HG03066 (cell line): ENCODE measurements at regions not wholly inside any gene's neighbourhood (a gene's known extent, or its start where the extent isn't known, plus 50 kb on each side); places are given as distances from the start of the nearest gene placed in this dataset.
"Not testable (repeated sequence)": the region's sequence is repeated elsewhere in the genome, so short reads cannot be mapped to it uniquely, and the experiment has no call there.

Experiments
- ATAC-seq: cut with Tn5 transposase; IDR thresholded peaks from one replicate; pipeline ENCODE4 v1.9.1; 2021; ENCODE audit warnings: low read depth; ENCODE audit not compliant: unreplicated experiment

DNA sequence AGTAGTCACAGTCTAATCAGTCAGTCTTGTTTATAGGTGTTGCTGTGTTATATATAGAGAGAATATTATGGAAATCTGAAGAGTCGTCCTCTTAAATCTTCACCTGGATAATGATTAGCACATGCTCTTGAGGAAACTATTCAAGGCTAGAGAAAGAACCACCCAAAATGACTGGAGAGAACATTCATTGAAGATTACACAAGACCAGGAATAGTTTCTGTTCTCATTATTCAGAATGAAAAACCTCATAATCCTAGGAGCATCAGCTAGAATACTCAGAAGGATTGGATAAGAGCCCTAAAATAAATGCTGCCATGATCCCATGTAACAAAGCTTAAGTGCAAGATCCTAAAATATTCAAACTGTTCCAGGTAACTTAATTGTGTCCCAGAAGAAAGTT, 278.2 kb upstream of the PREP start:
- ATAC-seq: no peak

DNA sequence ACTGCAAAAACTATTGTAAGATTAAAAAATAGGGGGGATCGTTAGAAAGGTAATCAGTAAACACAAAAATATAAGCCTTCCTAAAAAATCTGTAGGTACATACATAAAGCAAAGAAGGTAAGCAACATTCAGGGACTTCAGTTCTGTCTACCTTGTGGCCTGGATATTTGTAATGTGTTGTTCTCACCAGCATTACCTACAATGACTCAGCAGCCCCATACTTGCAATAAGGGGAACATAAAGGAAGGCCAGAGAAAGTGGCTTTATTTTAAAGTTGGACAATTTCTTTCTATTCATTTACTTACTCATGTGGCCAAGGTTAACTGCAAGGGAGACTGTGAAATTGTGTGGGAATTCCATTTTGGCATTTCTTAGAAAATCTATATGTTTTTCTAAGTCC, 277.2 kb upstream of the PREP start:
- ATAC-seq: no peak

DNA sequence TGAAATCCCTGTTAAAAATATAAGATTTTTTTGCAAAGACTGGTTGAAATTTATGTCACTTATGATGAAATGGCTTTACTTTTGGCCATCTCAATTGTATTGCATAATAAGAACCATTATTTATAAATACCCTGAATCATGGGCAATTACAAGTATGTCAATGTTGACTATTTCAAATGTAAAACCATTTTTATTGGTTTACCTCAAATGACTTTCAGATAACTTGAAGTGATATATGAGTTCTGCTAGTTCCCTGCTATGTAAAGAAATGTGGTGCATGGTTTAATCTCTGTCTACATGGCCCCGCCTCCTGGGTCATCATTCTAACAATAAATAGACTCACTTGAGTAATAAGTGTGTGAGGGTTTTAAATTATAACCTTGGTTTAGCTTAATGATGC, 275.6 kb upstream of the PREP start:
- no peak for ATAC-seq

DNA sequence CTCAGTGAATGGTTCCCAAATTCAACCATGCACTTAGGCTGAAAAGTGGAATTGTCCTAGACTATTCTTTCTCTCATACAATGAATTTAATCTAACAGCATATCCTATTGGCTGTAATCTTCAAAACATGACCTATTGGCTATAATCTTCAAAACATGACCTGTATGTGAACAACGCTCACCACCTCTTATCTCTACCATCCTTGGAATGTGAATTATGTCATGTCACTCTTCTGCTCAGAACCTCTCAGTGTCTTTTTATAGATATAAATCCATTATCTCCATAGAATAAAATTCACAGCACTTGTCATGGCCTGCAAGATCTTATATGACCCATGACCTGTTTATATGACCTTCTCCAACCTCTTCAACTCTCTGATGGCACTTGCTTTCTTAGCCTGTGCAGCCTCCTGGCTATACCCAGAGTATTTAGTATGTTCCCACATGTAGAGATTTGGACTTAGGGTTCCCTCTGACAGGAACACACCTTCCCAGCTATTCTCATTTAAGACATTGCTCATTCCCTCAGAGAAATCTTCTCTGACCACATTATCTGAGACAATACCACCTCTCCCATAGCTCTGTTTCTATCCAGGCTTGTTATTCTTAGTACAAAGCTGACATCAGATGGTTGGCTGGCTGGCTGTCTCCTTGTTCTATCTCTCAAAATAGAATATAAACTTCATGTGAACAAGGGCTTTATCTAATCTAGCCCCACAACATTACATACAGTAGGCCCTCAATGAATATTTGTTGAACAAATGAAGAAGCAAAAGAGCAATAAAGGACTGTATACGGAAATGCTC, 275.0 kb upstream of the PREP start:
- ATAC-seq: no peak

DNA sequence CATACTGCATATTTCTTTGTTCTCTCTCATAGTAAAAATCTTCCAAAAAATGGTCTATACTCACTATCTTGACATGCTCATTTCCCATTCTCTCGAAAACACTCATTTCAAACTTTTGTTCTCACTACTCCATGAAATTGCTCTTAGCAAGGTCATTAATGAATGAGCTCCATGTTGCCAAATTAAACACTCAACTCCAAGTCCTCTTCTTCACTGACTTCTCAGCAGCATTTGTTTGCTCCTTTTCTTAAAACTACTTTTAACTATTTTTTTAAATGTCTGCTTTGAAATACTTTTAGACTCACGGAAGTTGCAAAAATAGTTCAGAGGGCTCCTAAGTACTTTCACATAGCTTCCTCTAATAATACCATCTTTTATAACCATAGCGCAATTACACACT, 274.0 kb upstream of the PREP start:
- no peak for ATAC-seq

DNA sequence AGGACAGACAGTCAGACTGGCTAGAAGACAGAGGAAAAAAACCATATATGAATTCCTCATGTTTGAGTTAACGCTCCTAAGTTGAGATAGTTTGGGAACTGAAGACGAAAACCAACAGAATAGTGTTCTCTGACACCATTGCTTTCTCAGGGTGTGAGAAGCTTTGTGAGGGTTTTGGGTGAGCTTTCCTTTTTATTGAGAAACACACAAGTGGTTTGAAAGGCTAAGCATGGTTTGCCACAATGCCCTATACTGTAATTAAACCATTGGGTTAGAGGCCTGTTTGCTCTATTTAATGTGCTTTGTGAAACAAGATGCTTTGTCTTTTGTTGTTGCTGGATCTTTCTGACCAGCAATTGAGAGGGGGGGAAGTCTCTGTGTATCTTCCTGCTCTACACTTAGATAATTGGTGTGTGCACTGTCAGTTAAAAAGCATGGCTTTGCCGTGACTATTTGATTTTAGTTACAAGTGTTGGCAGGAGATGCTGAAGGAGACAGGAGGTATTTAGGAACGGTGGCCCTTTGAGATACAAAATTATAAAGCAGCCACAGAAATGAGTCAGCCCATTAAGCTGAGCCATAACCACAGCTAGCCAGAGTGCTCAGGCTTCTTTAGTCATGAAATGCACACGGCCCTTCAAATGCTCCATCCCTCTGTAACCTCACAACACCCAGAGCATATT, 273.0 kb upstream of the PREP start:
- no peak for ATAC-seq

DNA sequence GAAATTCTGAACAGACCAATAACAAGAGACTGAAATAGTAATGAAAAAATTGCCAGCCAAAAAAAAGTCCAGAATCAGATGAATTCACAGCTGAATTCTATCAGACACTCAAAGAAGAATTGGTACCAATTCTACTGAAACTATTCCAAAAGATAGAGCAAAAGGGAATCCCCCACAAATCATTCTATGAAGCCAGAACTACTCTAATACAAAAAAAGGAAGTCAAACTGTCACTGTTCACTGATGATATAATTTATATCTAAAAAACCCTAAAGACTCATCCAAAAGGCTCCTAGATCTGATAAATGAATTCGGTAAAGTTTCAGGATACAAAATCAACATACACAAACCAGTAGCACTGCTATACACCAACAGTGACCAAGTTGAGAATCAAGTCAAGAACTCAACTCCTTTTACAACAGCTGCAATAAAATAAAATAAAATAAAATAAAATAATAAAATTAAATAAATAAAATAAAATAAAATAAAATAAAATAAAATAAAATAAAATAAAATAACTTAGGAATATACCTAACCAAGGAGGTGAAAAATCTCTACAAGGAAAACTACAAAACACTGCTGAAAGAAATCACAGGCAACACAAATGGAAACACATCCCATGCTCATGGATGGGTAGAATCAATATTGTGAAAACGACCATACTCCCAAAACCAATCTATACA, 270.1 kb upstream of the PREP start:
- not testable (repeated sequence) for ATAC-seq

DNA sequence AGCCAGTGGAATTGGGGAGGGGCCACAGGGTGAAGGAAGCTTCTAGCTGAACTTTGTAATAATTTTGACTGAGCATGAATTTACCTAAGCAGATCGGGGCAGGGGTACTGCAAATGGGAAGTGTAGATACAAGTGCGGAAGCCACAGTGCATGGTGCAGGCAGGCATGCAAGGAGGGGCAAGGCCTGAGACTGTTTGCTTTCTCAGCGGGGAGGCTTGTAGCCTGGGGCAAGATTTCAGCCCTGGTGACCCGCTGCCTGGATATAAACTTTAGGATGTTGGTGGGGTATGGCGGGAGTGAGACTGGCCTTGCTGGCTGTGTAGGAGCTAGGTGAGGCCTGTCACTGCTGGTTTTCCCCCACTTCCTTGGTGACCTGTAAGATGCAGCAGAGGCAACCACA, 266.4 kb upstream of the PREP start:
- no peak for ATAC-seq

DNA sequence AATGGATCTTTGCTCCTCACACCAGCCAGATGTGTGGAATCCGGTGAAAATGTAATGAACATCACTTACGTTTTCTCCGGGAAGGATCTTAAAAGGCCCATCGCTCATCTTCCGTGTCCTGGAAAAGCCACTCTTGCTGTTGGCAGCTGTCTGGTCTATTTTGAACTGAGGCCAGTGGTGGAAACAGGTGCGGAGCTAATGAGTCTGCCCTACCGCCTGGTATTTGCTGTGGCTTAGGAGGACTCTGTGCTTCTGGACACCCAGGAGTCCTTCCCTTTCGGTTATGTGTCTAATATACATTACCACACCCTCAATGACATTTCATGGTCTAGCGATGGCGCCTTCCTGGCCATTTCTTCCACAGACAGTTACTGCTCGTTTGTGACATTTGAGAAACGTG, 264.2 kb upstream of the PREP start:
- no peak for ATAC-seq

DNA sequence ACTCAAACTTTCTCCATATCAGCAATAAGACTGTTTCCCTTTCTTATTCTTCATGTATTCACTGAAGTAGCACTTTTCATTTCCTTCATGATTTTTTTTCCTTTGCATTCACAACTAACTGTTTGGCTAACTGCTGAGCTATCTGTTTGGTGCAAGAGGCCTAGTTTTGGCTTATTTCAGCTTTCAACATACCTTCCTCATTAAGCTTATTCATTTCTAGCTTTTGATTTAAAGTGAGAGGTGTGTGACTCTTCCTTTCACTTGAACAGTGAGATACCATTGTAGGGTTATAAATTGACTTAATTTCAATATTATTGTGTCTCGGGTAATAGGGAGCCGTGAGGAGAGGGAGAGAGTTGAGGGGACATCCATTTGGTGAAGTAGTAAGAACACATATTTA, 262.0 kb upstream of the PREP start:
- ATAC-seq: no peak

DNA sequence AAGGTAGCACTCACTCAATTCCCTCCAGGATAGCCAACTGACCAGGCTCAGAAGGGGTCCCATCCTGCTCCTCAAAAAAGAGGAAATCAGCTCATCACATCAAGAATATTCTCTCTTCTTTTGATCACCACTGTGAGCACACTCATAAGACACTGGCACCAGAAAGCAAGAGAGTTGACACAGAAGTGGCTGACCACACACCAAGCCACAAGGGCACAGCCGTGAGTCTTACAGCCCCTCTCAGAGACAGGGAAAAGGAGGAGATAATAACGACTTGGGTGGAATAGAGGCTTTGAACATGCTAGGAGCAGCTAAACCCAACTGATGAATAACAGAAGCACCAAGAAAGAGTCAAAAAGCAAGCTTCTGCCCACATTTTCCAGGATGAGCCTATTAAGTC, 249.1 kb upstream of the PREP start:
- ATAC-seq: no peak

DNA sequence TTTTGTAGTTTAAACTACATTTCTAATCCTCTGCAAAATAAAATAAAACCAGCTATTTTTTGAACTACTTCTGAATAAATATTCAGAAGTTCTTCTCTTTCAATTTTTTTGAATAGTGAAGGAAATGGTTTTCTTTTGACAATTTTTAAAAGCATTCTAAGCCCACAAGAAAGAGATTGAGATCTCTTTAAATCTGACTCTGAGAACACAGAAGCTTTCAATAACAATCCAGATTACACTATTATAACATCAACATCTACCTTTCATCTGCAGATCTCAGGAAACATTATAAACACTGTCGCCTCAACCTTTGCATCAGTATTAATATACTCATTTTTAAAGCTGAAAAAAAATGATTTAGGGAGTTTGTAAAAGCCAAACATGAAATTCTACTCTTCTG, 247.5 kb upstream of the PREP start:
- no peak for ATAC-seq

DNA sequence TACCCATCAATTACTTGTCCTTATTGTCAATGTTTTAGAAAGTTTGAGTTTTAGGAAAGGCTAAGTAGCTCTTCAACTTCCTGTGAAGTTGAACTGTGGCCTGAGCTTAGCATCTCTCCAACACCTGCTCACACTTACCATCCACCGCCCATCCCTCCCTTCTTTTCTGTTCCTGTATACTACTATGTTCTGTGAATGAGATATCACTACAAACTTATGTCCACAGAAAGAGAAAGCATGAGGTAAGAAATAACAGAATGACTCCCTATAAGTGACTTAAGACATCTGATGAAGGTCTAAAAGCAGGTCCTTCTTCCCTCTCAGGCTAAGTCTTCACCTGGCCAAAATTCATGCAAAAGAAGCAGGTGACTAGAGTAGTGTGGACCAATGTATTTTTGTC, 246.3 kb upstream of the PREP start:
- no peak for ATAC-seq

DNA sequence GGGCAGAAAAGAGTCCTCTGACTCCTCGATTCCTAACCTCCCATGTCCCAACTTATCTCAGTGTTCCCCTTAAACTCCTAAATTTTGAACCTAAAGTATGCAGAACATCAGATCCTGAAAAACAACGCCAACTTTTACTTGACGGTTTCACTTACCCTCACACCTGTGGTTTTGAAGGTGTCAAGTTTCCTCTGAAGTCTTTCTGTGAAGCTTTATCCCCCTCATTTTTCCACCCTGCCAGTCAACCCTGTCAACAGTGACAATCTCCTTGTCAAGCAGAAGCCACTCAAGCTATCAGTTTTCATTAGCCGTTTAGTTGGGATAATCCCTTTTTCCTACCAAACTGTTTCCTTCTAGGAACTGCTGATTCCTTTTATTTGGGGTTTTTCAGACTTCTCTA, 245.4 kb upstream of the PREP start:
- ATAC-seq: no peak

DNA sequence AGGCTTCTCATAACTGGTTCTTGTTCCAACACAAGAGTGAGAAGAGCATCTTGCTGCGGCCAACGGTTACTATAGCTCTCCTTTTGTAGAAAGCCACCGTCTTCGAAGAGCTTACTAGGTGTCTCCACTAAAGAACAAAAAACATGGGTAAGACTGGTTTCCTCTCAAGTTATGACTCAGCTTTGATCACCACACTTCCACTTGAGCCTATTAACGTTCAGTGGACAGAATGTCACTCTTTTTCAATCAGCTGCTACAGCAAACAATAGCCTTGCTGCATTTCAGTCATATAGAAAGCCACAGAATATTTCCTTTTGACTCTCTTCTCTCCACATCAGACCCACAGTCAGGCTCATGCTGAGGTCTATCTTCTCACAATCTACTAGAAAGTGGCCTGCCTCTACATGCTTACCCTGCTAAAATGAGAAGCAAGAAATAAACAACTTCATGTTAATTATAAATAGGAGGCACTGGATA, 243.5 kb upstream of the PREP start:
- ATAC-seq: peak; percentile 80

DNA sequence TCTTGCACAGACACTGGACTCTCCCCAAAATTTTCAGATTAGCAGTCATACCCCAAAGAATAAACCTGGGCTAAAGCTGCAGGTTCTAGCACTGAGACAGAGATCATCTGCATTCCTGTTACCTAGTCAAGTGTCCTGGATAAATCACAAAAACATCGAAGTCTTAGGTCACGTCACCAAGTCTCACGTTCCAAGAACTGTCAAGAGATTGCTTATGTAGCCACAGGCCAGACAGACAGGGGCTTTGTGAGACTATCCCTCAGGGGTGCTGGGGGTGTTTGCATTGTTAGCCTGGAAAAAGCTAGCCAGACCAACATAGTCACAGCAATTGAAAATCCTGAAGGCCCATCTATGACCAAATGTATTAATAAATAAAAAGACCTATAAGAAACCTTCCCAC, 243.1 kb upstream of the PREP start:
- ATAC-seq: no peak

DNA sequence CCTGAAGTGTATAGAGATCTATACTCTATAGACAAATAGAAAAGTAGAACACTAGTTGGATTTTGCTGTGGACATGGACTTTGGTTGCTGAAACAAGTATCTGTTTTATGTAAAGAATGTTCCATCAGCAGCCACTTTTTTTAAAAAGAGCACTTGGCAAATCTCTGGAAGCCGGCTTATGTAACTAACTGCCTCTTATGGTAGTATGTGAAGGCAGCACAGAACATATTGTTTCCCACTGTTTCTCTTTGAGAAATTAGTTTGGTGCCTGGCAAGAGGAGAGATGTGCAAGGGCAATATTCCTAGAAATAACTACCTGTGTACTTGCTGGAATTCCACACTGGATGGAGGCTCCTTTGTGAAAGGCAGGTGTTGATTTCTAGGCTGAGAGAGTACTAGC, 242.3 kb upstream of the PREP start:
- no peak for ATAC-seq

DNA sequence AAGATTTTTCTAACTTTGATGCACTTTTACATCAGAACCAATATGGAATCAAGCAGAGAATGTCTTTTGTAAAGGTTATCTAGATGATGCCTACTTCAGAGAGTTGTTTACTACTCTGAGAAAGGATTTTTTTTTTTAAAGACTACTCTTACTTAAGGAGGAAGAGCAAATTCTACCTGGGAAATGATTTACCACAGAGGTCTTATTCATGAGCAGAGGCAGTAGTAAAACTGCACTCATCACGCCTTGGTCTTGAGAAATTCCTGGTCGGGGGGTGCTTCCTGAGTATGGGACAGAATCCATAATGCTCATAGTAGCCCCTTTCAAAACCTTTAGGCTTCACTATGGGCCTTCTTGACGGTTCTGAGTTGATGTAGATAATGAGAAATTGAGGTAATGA, 241.8 kb upstream of the PREP start:
- no peak for ATAC-seq

DNA sequence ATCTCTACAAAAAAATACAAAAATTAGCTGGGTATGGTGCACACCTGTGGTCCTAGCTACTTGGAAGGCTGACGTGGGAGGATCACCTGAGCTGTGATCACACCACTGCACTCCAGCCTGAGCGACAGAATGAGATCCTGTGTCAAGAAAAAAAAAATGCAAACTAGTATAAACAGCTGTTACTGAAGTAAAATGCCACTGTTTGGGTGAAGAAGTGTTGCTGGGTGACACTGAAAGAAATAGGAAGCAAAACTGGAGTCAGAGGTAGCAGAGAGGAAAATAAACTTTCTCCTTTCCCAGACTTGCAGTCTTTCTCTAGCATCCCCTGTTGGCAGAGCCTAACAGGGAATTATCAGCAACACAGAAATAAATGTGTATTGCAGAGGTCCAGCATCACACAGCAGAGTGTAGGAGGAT, 241.2 kb upstream of the PREP start:
- ATAC-seq: no peak

DNA sequence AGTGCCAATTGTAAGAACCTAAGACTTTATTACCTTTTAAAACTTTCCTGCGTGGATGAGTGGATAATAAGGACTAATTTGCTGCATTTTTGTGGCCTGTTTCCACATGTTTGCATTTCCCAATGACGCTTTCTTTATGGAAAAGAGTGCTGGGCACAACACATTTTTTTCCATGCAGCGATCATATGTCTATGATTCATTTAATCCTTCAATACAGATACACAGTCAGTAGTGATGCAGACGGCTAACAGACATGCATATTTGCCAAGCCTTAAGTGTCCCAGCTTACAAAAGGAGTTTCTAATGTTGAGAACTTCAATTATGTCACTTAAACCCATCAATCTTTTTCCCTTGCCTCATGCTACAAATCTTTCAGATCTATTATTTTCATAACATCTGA, 239.8 kb upstream of the PREP start:
- no peak for ATAC-seq

DNA sequence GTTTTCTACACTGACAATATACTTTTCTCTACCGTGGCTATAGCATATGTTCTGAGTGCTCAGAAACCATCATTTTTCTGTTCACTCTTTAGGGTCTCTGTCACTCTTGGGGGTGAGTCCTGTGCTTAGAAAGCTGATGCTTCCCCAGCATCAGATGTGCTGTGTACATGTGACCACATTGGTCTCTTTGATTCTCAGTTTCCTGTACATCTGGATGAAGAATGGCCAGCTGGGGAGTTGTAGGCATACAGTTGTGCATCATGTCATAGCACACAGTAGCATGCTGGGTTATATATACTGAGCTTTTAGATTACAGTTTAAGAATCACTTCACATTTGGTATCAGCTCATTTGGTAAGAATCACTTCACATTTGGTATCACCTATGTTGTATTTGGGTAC, 238.6 kb upstream of the PREP start:
- ATAC-seq: no peak

DNA sequence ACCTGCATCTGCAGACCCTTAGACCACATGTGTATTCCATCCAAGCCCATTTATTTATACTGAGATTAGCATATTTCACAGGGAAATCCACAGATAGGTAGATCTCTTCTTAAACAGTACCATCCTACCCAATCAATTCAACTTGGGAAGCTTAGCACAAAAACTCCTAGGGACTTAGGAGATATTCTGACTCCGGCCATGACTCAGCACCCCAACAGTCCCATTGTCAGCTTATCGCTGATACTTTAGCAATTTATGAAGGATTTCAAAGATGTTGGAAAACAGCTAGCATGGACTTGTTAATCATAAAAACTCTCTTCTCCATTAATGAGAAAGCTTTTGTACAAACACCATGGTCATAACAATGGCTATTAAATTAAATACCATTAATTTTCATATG, 236.2 kb upstream of the PREP start:
- ATAC-seq: no peak
